ENCODE measurements at regions not wholly inside any gene's neighbourhood (a gene's known extent, or its start where the extent isn't known, plus 50 kb on each side); places are given as distances from the start of the nearest gene placed in this dataset.

DNA sequence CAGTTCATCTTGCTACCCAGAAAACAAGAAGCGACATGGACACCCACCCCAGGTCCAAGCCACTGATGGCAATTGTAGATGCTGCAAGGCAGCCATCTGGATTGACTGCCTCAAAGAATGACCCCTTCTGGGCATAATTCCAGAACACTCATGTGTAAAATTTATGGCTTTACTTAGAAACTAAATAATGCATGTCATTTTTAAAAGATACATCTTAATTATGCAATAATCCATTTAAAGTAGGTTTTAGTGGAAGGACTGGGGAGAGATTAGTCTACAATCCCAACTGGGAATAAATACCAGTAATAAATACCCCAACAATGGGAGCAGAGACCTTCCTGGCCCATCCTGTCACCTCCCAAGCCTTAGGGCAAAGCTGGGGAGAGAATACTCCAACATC, 247.7 kb downstream of the SS18 start:
- peaks cover 2% of the 10 kb centered on the region for H3K4me1 Mint-ChIP-seq
- H3K4me3 Mint-ChIP-seq, result no peak overlapping the region
- no peaks in the 10 kb centered on the region for H3K9me3 Mint-ChIP-seq
- H3K27me3 Mint-ChIP-seq, result peaks cover 11% of the 10 kb centered on the region
- no peak overlapping the region for H3K27ac Mint-ChIP-seq
- no peaks in the 10 kb centered on the region for H3K36me3 Mint-ChIP-seq
- POLR2A ChIA-PET, result no interaction called here
- no peak for DNase-seq
- no peak for ATAC-seq (ENCODE audit: low read depth)

DNA sequence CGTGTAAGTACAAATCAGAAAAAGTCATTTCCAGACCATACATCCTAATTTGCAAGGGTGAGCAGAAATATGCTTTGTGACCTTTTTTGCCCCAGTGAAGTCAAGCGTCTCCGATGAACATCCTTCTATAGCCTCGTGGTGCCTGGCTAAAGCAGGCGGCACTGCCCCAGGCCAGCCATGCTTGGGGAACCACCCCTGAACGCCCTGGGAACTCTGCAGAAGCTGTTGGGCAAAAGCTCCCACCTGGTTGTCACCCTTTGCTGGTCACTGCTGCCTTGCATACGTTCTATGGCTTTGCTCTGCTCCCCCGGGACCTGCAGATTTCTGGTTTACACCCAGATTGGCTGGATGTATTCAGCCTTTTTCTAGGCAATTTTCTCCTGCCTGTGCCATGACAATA, 256.4 kb downstream of the SS18 start:
- Mint-ChIP-seq H3K4me3 (no peak overlapping the region), H3K27ac (no peak overlapping the region), H3K27me3 (no peaks in the 10 kb centered on the region), H3K36me3 (no peaks in the 10 kb centered on the region), H3K9me3 (no peaks in the 10 kb centered on the region), H3K4me1 (no peaks in the 10 kb centered on the region)
- POLR2A ChIA-PET, result no interaction called here
- ATAC-seq (ENCODE audit: low read depth) (no peak), DNase-seq (no peak)

DNA sequence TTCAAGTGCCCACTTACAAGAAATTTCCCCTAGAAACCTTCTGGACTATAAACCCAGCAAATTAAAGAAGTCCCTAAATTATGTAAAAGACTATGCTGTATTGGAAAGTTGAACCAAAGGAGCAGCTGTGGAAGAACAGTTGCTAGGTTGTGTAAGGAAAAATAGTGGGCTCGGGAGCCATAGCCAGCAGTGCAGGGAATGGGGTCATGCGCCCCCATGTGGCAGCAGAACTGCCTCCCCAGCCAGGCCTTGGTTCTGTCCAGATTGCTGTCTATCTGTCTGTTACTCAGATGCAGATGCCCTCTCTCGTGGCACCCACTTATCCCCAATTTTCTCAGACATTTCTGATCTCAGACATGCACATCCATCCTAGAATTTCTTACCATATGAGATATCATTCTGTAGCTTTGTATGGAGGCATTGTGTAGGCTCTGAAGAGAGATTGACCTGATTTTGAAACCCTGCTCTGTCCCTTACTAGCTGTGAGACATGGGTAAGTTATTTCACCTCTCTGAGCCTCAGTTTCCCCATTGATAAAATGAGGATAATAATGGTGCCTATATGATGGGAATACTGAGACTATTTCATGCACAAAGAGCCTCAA, 258.3 kb downstream of the SS18 start:
- Mint-ChIP-seq H3K4me3 (no peak overlapping the region), H3K36me3 (no peaks in the 10 kb centered on the region), H3K4me1 (no peaks in the 10 kb centered on the region), H3K27me3 (no peaks in the 10 kb centered on the region), H3K9me3 (no peaks in the 10 kb centered on the region), H3K27ac (no peak overlapping the region)
- DNase-seq (no peak), ATAC-seq (ENCODE audit: low read depth) (no peak)
- POLR2A ChIA-PET, result no interaction called here

DNA sequence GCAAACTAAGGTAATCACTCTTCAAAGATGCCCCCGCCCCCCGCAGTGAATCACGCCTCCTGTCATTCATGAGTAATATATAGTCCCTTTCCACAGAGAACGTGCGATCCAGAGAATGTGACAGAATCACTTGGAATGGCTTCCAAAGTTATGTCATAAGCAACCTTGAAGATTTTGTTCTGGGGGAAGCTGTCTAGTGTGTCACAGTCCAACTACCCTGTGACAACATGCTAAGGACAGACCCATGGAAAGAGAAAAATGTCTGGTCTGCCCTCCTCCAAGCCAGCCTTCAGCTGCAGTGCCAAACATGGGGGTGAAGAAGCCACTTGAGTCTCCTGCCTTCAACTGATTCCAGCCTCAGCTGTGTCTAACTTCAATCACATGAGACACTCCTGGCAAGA, 259.1 kb downstream of the SS18 start:
- POLR2A ChIA-PET, result no interaction called here
- DNase-seq, result no peak
- H3K27ac Mint-ChIP-seq, result no peak overlapping the region

GRCh38 chr18:25830787-25831186, 259.6 kb downstream of the SS18 start:
- ATAC-seq (ENCODE audit: low read depth) (no peak), DNase-seq (no peak)
- H3K27ac Mint-ChIP-seq, result no peak overlapping the region
- H3K36me3 Mint-ChIP-seq, result no peaks in the 10 kb centered on the region
- H3K9me3 Mint-ChIP-seq, result no peaks in the 10 kb centered on the region
- H3K4me1 Mint-ChIP-seq, result no peaks in the 10 kb centered on the region
- no peaks in the 10 kb centered on the region for H3K27me3 Mint-ChIP-seq
- no peak overlapping the region for H3K4me3 Mint-ChIP-seq
- POLR2A ChIA-PET, result no interaction called here

More for the DNA sequence above, 259.1 kb downstream of the SS18 start:
- Mint-ChIP-seq H3K36me3 (no peaks in the 10 kb centered on the region), H3K4me1 (no peaks in the 10 kb centered on the region), H3K27me3 (no peaks in the 10 kb centered on the region), H3K9me3 (no peaks in the 10 kb centered on the region), H3K4me3 (no peak overlapping the region)
- ATAC-seq (ENCODE audit: low read depth), result no peak

DNA sequence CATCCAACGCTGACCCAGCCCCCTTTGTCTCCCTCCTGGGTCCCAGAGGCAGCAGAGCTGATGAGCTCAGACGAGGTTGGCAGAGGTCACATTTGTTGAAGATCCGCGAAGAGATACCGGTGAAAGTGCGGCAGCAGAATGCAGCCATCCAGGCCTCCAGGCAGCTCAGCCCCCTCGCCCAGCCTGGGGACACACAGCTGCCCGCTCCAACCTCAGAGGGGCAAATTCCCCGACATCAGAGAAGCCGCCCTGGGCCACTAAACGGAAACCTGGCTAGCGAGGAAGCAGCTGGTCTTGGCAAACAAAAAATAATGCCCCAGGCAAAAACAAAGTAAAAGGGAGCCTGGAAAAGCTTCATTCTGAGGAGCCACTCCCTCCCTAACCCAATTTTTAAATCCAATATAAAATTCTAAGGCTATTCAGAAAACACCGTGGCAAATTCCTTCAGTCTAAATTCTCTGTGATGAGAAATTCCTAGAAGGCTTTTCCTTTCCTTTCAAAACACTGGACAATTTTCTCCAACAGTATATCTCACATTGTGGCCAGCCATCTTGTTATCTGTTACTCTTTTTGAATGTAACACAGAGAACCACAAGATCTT, 262.4 kb downstream of the SS18 start:
- ATAC-seq (ENCODE audit: low read depth) (no peak), DNase-seq (no peak)
- Mint-ChIP-seq H3K4me3 (no peak overlapping the region), H3K27ac (no peak overlapping the region), H3K36me3 (no peaks in the 10 kb centered on the region), H3K9me3 (no peaks in the 10 kb centered on the region), H3K4me1 (no peaks in the 10 kb centered on the region), H3K27me3 (peaks cover 3% of the 10 kb centered on the region)
- POLR2A ChIA-PET, result no interaction called here

- Mint-ChIP-seq H3K4me1 (no peaks in the 10 kb centered on the region), H3K9me3 (no peaks in the 10 kb centered on the region), H3K4me3 (no peak overlapping the region), H3K36me3 (no peaks in the 10 kb centered on the region), H3K27ac (no peak overlapping the region), H3K27me3 (peaks cover 5% of the 10 kb centered on the region)
- no peak for ATAC-seq (ENCODE audit: low read depth)
- POLR2A ChIA-PET, result no interaction called here
- DNase-seq, result no peak
Measured at GRCh38 chr18:25827228-25827627, 263.2 kb downstream of the SS18 start.

DNA sequence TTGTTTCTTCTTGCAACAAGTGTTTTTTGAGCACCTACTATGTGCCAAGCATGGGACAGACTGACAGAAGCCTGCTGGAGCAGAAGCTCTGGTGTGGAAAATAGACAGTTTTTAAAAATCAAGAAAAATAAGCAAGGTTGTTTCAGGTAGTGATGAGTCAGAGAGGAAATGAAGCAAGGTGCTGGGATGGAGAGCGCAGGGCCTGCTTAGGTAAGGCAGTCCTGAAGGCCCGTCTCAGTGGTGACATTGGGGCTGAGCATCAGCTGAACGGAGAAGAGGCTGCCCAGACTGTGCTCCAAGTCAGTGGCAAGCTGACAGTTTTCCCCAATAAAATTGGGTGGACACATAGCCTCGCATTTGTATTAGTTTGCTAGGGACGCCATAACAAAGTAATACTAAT, 263.6 kb downstream of the SS18 start:
- no peaks in the 10 kb centered on the region for H3K9me3 Mint-ChIP-seq
- H3K27me3 Mint-ChIP-seq, result peaks cover 5% of the 10 kb centered on the region
- no peak overlapping the region for H3K27ac Mint-ChIP-seq
- no peak for DNase-seq
- POLR2A ChIA-PET, result no interaction called here
- H3K4me1 Mint-ChIP-seq, result no peaks in the 10 kb centered on the region
- no peak for ATAC-seq (ENCODE audit: low read depth)
- no peaks in the 10 kb centered on the region for H3K36me3 Mint-ChIP-seq
- H3K4me3 Mint-ChIP-seq, result no peak overlapping the region

- POLR2A ChIA-PET, result no interaction called here
- no peaks in the 10 kb centered on the region for H3K4me1 Mint-ChIP-seq
- H3K9me3 Mint-ChIP-seq, result no peaks in the 10 kb centered on the region
- DNase-seq, result no peak
- no peak overlapping the region for H3K4me3 Mint-ChIP-seq
- no peaks in the 10 kb centered on the region for H3K36me3 Mint-ChIP-seq
- no peak for ATAC-seq (ENCODE audit: low read depth)
- H3K27ac Mint-ChIP-seq, result no peak overlapping the region
- peaks cover 5% of the 10 kb centered on the region for H3K27me3 Mint-ChIP-seq
Measured at GRCh38 chr18:25825979-25826776, 264.2 kb downstream of the SS18 start.

DNA sequence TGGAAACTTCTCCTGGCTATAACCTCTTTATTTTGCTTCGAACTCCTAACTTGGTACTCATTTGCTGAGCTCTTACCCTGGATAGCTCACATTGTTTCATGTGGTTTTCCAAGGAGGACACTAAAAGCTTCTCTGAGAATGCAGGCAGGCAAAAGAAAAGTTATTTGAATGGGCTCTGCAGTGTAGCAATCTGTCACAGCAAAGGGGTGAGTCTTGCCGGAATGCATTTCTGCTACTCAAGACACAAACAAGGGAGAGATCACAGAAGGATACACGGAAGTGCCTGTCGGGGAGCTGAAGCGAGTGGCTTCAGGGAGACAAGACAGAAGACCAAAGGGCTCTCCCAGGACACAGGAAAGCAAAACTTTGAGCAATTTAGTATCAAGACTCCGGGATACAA, 265.4 kb downstream of the SS18 start:
- H3K4me3 Mint-ChIP-seq, result no peak overlapping the region
- H3K27me3 Mint-ChIP-seq, result peaks cover 8% of the 10 kb centered on the region
- no peaks in the 10 kb centered on the region for H3K36me3 Mint-ChIP-seq
- ATAC-seq (ENCODE audit: low read depth) (no peak), DNase-seq (no peak)
- no peak overlapping the region for H3K27ac Mint-ChIP-seq
- POLR2A ChIA-PET, result no interaction called here
- no peaks in the 10 kb centered on the region for H3K4me1 Mint-ChIP-seq
- no peaks in the 10 kb centered on the region for H3K9me3 Mint-ChIP-seq

- no peaks in the 10 kb centered on the region for H3K36me3 Mint-ChIP-seq
- H3K4me3 Mint-ChIP-seq, result no peak overlapping the region
- DNase-seq (no peak), ATAC-seq (ENCODE audit: low read depth) (no peak)
- no peak overlapping the region for H3K27ac Mint-ChIP-seq
- H3K4me1 Mint-ChIP-seq, result peaks cover 7% of the 10 kb centered on the region
- POLR2A ChIA-PET, result no interaction called here
- H3K27me3 Mint-ChIP-seq, result peaks cover 8% of the 10 kb centered on the region
- H3K9me3 Mint-ChIP-seq, result no peaks in the 10 kb centered on the region
Measured at GRCh38 chr18:25819746-25820363, 270.6 kb downstream of the SS18 start.

GRCh38 chr18:25818505-25818904, 271.9 kb downstream of the SS18 start:
- no peak overlapping the region for H3K4me3 Mint-ChIP-seq
- peaks cover 8% of the 10 kb centered on the region for H3K27me3 Mint-ChIP-seq
- POLR2A ChIA-PET, result no interaction called here
- H3K4me1 Mint-ChIP-seq, result peaks cover 9% of the 10 kb centered on the region
- ATAC-seq (ENCODE audit: low read depth), result no peak
- no peaks in the 10 kb centered on the region for H3K36me3 Mint-ChIP-seq
- H3K27ac Mint-ChIP-seq, result no peak overlapping the region
- no peak for DNase-seq
- no peaks in the 10 kb centered on the region for H3K9me3 Mint-ChIP-seq

DNA sequence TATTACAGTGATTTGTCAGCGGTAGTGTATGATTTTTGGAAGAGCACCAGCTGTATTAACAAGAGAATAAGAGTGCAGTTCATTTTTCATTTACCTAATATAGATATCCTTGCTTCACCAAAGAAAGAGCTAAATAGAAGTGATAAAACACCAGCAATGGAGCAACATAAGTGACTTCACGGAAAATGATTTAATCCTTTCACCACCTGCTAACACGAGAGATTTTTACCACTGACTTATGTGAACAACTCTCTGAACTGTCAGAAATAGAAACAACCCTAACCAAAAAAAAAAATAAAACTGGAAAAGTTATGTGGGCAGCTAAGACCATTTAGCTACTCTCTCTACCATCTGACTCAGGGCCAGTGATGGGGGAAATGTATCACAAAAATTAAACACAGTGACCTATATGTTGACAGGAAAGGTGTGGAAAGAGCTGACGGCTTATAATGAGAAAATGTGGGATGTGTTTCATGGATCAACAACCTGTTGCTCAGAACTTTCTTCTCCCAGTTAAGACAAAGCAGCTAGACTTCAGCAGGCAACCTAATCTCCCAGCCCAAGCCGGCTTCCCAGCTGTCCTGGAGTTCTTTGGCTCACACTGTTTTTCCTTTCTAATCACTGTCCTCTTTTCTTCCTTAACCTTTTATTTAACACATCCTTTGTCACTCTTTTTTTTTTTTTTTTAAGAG, 272.7 kb downstream of the SS18 start:
- peaks cover 5% of the 10 kb centered on the region for H3K27me3 Mint-ChIP-seq
- H3K4me3 Mint-ChIP-seq, result no peak overlapping the region
- peaks cover 9% of the 10 kb centered on the region for H3K4me1 Mint-ChIP-seq
- DNase-seq (no peak), ATAC-seq (ENCODE audit: low read depth) (no peak)
- no peak overlapping the region for H3K27ac Mint-ChIP-seq
- POLR2A ChIA-PET, result interaction anchor here (0.7 kb wide), 1 partner anchor 136 kb away, joined by 4 read pairs; no protein-coding TSS in a partner anchor
- no peaks in the 10 kb centered on the region for H3K36me3 Mint-ChIP-seq
- H3K9me3 Mint-ChIP-seq, result no peaks in the 10 kb centered on the region
